Effector memory CD4-positive, alpha-beta T cell (primary cell): ENCODE measurements at regions not wholly inside any gene's neighbourhood (a gene's known extent, or its start where the extent isn't known, plus 50 kb on each side); places are given as distances from the start of the nearest gene placed in this dataset.
A peak's percentile ranks its signal among the peaks of the same experiment; 100 is the strongest.

Source experiments
- DNase-seq, 3 donors: peaks; one replicate each; pipeline ENCODE4 v3.0.0-alpha.2; 2020
- H3K27ac ChIP-seq: 2 replicates; pipeline ENCODE4 v1.7.0; 2013; ENCODE audit warnings: mild to moderate bottlenecking, low read length, moderate library complexity; ENCODE audit not compliant: insufficient read depth, poor library complexity, severe bottlenecking
- H3K27me3 ChIP-seq: replicated peaks from 2 replicates; pipeline ENCODE4 v1.7.0; 2013; ENCODE audit warnings: mild to moderate bottlenecking, low read length; ENCODE audit not compliant: insufficient read depth, control insufficient read depth, poor library complexity, severe bottlenecking
- H3K36me3 ChIP-seq: 2 replicates; pipeline ENCODE4 v1.7.0; 2013; ENCODE audit warnings: mild to moderate bottlenecking, low read length, moderate library complexity; ENCODE audit not compliant: control insufficient read depth, insufficient read depth
- H3K4me1 ChIP-seq: 2 replicates; pipeline ENCODE4 v1.7.0; 2013; ENCODE audit warnings: low read length, mild to moderate bottlenecking; ENCODE audit not compliant: control insufficient read depth, insufficient read depth, poor library complexity, severe bottlenecking
- H3K4me3 ChIP-seq: 2 replicates; pipeline ENCODE4 v1.7.0; 2013; ENCODE audit warnings: low read length, low read depth, mild to moderate bottlenecking; ENCODE audit not compliant: insufficient read depth, poor library complexity, severe bottlenecking
- H3K9me3 ChIP-seq: 2 replicates; pipeline ENCODE4 v1.7.0; 2013; ENCODE audit warnings: mild to moderate bottlenecking, low read length, moderate library complexity; ENCODE audit not compliant: control insufficient read depth

DNA sequence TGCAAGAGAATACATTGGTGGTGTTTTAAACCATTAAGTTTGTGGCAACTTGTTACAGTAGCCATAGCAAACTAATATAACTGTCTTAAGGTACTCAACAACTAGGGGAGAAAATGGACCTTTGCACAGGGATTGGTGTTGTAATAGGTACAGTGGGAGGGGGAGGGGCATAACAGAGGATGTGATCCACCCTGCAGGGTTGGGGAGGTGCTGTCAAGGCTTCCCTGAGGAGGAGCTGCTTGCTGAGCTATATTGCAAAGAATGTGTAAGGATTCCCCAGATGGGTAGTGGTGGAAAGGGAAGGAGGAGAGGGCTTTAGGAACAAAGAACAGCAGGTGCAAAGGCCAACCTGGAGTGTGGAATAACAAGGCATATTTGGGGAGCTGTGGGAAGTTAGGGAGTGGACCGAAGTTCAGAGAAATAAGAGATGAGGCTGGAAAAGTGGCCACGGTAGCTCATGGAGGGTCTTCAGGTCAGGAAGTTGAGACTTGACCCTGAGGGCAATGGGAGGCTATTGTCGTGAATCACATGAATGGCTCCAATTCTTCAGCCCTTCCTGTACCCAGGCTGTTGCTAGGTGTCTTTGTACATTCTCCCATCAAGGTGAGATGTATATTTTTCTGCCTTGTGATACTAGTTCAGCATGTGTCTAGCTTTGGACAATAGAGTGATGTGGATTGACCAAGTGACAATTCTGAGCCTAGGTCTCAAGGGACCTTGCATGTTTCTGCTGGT, 168.6 kb upstream of the CSF3R start:
- no peaks in the 10 kb centered on the region for H3K9me3 ChIP-seq
- no peak overlapping the region for H3K4me3 ChIP-seq
- no peaks in the 10 kb centered on the region for H3K4me1 ChIP-seq
- H3K36me3 ChIP-seq, result no peaks in the 10 kb centered on the region
- no peaks in the 10 kb centered on the region for H3K27me3 ChIP-seq
- DNase-seq, result no peak
- H3K27ac ChIP-seq, result no peak overlapping the region

- H3K36me3 ChIP-seq, result no peaks in the 10 kb centered on the region
- H3K9me3 ChIP-seq, result no peaks in the 10 kb centered on the region
- no peaks in the 10 kb centered on the region for H3K27me3 ChIP-seq
- DNase-seq, result peak in 2 of 3 donors; percentile 17 to 36
- H3K27ac ChIP-seq, result no peak overlapping the region
- no peaks in the 10 kb centered on the region for H3K4me1 ChIP-seq
- H3K4me3 ChIP-seq, result no peak overlapping the region
These were observed 167.7 kb upstream of the CSF3R start for GRCh38 chr1:36650200-36651065.

- no peak overlapping the region for H3K27ac ChIP-seq
- DNase-seq, result no peak
- no peaks in the 10 kb centered on the region for H3K4me1 ChIP-seq
- H3K4me3 ChIP-seq, result no peak overlapping the region
- H3K27me3 ChIP-seq, result no peaks in the 10 kb centered on the region
- H3K9me3 ChIP-seq, result no peaks in the 10 kb centered on the region
- H3K36me3 ChIP-seq, result no peaks in the 10 kb centered on the region
These were observed 163.2 kb upstream of the CSF3R start for GRCh38 chr1:36645867-36646266.

- H3K4me3 ChIP-seq, result no peak overlapping the region
- no peaks in the 10 kb centered on the region for H3K4me1 ChIP-seq
- DNase-seq, result no peak
- no peaks in the 10 kb centered on the region for H3K27me3 ChIP-seq
- H3K27ac ChIP-seq, result no peak overlapping the region
- H3K9me3 ChIP-seq, result no peaks in the 10 kb centered on the region
- no peaks in the 10 kb centered on the region for H3K36me3 ChIP-seq
These were observed 161.8 kb upstream of the CSF3R start for GRCh38 chr1:36644556-36644955.

DNA sequence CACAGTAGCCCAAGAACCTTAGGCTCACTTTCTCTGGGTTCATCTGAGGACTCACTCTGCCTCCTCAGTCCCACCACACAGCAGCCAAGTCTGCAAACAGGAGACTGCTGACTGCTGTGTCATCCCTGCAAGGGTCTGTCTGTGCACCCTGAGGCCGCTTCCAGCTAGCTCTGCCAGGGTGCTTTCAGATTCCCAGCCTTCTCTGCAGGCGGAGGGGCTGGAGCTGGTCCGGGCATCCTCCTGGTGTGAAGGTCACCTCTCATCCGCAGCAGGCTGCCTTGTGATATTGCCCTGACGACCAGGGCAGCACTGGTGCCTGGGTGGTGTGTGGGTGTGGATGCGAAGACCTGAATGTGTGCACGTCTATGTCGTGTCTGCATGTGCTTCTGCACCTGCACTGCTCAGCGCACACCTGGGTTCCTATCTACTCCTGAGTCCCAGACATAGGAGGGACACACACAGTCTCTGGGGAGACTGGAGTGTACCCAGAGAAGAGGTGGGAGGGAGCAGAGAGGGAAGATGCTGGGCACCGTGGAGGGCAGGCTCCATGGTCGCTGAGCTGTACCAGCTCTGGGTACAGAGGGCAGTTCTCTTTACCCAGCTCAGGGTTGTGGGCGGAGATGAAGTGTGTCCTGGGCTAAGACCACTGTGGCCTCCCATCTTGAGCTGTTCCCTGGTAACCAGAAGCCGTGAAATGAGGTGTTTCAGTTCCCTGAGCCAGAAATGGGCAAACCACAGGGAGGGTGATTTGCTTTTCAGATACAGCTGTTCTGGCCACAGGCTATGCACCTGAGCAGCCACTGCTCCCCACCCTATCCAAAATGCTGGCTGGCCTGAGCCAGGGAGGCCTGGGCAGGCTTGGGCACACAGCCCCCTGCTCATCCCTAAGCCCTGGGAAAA, 160.9 kb upstream of the CSF3R start:
- H3K36me3 ChIP-seq, result no peaks in the 10 kb centered on the region
- no peak overlapping the region for H3K27ac ChIP-seq
- no peak overlapping the region for H3K4me3 ChIP-seq
- no peaks in the 10 kb centered on the region for H3K27me3 ChIP-seq
- DNase-seq, result no peak
- no peaks in the 10 kb centered on the region for H3K4me1 ChIP-seq
- no peaks in the 10 kb centered on the region for H3K9me3 ChIP-seq

GRCh38 chr1:36642802-36643201, 160.1 kb upstream of the CSF3R start:
- Histone ChIP-seq H3K27ac (no peak overlapping the region), H3K36me3 (no peaks in the 10 kb centered on the region), H3K27me3 (no peaks in the 10 kb centered on the region)

GRCh38 chr1:36641776-36642175, 159.1 kb upstream of the CSF3R start:
- Histone ChIP-seq H3K4me1 (no peaks in the 10 kb centered on the region), H3K36me3 (no peaks in the 10 kb centered on the region), H3K4me3 (no peak overlapping the region), H3K27me3 (no peaks in the 10 kb centered on the region), H3K27ac (no peak overlapping the region), H3K9me3 (no peaks in the 10 kb centered on the region)
- no peak for DNase-seq

More at GRCh38 chr1:36642802-36643201, 160.1 kb upstream of the CSF3R start:
- H3K9me3 ChIP-seq, result no peaks in the 10 kb centered on the region
- no peak overlapping the region for H3K4me3 ChIP-seq
- no peak for DNase-seq
- H3K4me1 ChIP-seq, result no peaks in the 10 kb centered on the region

DNA sequence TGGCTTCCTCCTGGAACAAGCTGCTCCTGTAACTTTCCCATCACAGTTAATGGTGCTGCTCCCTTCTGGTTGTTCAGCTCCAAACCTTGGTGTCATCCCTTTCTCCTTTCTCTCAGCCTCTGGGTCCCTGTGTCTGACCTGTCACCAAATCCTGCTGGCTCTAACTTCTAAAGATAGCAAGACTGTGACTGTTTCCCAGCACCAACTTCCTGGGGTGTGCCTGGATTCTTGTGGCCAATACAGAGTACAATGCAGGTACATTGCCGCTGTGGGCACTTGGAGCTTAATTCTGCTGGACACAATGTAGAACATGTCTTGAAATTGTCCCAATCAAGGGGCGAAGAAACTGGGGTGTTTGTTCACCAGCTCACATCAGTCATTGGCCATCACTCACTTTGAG, 156.7 kb upstream of the CSF3R start:
- no peak for DNase-seq
- Histone ChIP-seq H3K9me3 (no peaks in the 10 kb centered on the region), H3K4me1 (no peaks in the 10 kb centered on the region), H3K27me3 (no peaks in the 10 kb centered on the region), H3K27ac (no peak overlapping the region), H3K4me3 (no peak overlapping the region), H3K36me3 (no peaks in the 10 kb centered on the region)

- no peak overlapping the region for H3K27ac ChIP-seq
- no peaks in the 10 kb centered on the region for H3K4me1 ChIP-seq
- DNase-seq, result no peak
- H3K27me3 ChIP-seq, result no peaks in the 10 kb centered on the region
- H3K4me3 ChIP-seq, result no peak overlapping the region
- no peaks in the 10 kb centered on the region for H3K9me3 ChIP-seq
- no peaks in the 10 kb centered on the region for H3K36me3 ChIP-seq
These were observed 155.6 kb upstream of the CSF3R start for GRCh38 chr1:36638268-36638667.
